HCT116 (cell line): ENCODE measurements at regions not wholly inside any gene's neighbourhood (a gene's known extent, or its start where the extent isn't known, plus 50 kb on each side); places are given as distances from the start of the nearest gene placed in this dataset.

Experiments used
- ATF3 ChIP-seq: IDR thresholded peaks from 2 replicates; pipeline ENCODE4 v1.6.1; 2012
- CEBPB ChIP-seq: IDR thresholded peaks from 2 replicates; pipeline ENCODE4 v1.6.1; 2012; ENCODE audit warnings: low read depth
- CTCF ChIP-seq, 3 experiments: fragments of 200-600 bp in 1 of 3; sonication (generic) in 1 of 3; IDR thresholded peaks in 2 of 3; conservative IDR thresholded peaks in 1 of 3; 2 replicates each; pipeline ENCODE4 v1.5.1; 2012 to 2017; ENCODE audit warnings: low read depth in 2 of 3, low read length in 2 of 3, antibody characterized with exemption in 1 of 3, borderline replicate concordance in 1 of 3, control low read depth in 1 of 3, mild to moderate bottlenecking in 1 of 3, mixed read lengths in 1 of 3, mixed run types in 1 of 3, moderate library complexity in 1 of 3; ENCODE audit not compliant: insufficient read depth in 1 of 3
- ELF1 ChIP-seq: IDR thresholded peaks from 2 replicates; pipeline ENCODE4 v1.6.1; 2012; ENCODE audit warnings: low read depth, borderline replicate concordance
- EZH2 ChIP-seq: fragments of 200-600 bp; sonication (generic); IDR thresholded peaks from 2 replicates; pipeline ENCODE4 v1.6.1; 2017; ENCODE audit warnings: antibody characterized with exemption, mixed run types
- EZH2phosphoT487 ChIP-seq: fragments of 200-600 bp; IDR thresholded peaks from 2 replicates; pipeline ENCODE4 v1.6.1; 2018; ENCODE audit warnings: antibody characterized with exemption, borderline replicate concordance
- JUND ChIP-seq: IDR thresholded peaks from 2 replicates; pipeline ENCODE4 v1.6.1; 2012
- MAX ChIP-seq: IDR thresholded peaks from 2 replicates; pipeline ENCODE4 v1.6.1; 2012
- POLR2A ChIP-seq: IDR thresholded peaks from 2 replicates; pipeline ENCODE4 v1.7.0; 2011; ENCODE audit warnings: borderline replicate concordance; ENCODE audit not compliant: insufficient read depth, insufficient read length; ENCODE audit errors: extremely low read depth
- POLR2AphosphoS5 ChIP-seq: IDR thresholded peaks from 2 replicates; pipeline ENCODE4 v1.6.1; 2011; ENCODE audit warnings: mild to moderate bottlenecking, low read depth, low read length, moderate library complexity
- SP1 ChIP-seq: IDR thresholded peaks from 2 replicates; pipeline ENCODE4 v1.6.1; 2012; ENCODE audit warnings: low read depth
- TCF7L2 ChIP-seq: IDR thresholded peaks from 2 replicates; pipeline ENCODE4 v1.7.0; 2011; ENCODE audit warnings: borderline replicate concordance, inconsistent platforms; ENCODE audit not compliant: insufficient read depth, insufficient read length; ENCODE audit errors: extremely low read depth
- YY1 ChIP-seq: IDR thresholded peaks from 2 replicates; pipeline ENCODE4 v1.6.1; 2011; ENCODE audit warnings: low read length, low read depth, moderate library complexity, mild to moderate bottlenecking; ENCODE audit not compliant: insufficient replicate concordance; ENCODE audit errors: extremely low read depth
- TF ChIP-seq, protein P1 (sequence below): IDR thresholded peaks from 2 replicates; pipeline ENCODE4 v1.6.1; 2012; ENCODE audit warnings: low read depth

DNA sequence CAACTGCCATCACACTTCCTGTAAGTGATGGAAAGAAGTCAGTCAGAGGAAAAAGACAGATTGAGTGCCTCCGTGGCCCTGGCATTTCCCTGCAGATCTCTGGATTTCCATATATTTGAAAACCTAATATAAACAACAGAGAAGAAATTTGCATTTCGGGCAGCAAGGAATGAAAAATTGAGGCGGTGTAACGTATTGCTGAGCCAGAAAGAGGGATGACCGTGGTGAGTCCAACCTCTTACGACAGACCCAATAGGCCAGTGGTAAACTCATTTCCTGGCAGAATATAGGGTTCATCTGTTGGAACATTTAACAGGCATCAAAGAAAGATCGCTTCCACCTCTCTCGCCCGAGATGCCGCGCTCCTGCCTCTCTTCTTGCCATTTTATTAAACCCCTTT is 336.5 kb downstream of the MIAT start:
- TF ChIP-seq CTCF (IDR thresholded peaks at IDR 0.05 in 2 of 3, conservative IDR thresholded peaks at IDR 0.05 in 1 of 3; ENCODE audit: borderline replicate concordance in 1 of 3, insufficient read depth in 1 of 3, low read depth in 2 of 3, low read length in 2 of 3): no peak
- no peak for TF ChIP-seq EZH2
- TF ChIP-seq, protein P1, sequence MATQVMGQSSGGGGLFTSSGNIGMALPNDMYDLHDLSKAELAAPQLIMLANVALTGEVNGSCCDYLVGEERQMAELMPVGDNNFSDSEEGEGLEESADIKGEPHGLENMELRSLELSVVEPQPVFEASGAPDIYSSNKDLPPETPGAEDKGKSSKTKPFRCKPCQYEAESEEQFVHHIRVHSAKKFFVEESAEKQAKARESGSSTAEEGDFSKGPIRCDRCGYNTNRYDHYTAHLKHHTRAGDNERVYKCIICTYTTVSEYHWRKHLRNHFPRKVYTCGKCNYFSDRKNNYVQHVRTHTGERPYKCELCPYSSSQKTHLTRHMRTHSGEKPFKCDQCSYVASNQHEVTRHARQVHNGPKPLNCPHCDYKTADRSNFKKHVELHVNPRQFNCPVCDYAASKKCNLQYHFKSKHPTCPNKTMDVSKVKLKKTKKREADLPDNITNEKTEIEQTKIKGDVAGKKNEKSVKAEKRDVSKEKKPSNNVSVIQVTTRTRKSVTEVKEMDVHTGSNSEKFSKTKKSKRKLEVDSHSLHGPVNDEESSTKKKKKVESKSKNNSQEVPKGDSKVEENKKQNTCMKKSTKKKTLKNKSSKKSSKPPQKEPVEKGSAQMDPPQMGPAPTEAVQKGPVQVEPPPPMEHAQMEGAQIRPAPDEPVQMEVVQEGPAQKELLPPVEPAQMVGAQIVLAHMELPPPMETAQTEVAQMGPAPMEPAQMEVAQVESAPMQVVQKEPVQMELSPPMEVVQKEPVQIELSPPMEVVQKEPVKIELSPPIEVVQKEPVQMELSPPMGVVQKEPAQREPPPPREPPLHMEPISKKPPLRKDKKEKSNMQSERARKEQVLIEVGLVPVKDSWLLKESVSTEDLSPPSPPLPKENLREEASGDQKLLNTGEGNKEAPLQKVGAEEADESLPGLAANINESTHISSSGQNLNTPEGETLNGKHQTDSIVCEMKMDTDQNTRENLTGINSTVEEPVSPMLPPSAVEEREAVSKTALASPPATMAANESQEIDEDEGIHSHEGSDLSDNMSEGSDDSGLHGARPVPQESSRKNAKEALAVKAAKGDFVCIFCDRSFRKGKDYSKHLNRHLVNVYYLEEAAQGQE: no peak
- TF ChIP-seq ELF1: no peak
- no peak for TF ChIP-seq ATF3
- TF ChIP-seq TCF7L2: no peak
- no peak for TF ChIP-seq POLR2A
- no peak for TF ChIP-seq SP1
- TF ChIP-seq JUND: no peak
- TF ChIP-seq POLR2AphosphoS5: no peak
- TF ChIP-seq EZH2phosphoT487: no peak
- no peak for TF ChIP-seq YY1
- no peak for TF ChIP-seq CEBPB
- no peak for TF ChIP-seq MAX
